Suprapubic skin (tissue), 4 donors: ENCODE measurements at regions not wholly inside any gene's neighbourhood (a gene's known extent, or its start where the extent isn't known, plus 50 kb on each side); places are given as distances from the start of the nearest gene placed in this dataset.

Experiments
- DNase-seq, 2 donors: peaks; one replicate each; pipeline ENCODE4 v3.0.0-alpha.2; 2019; ENCODE audit warnings: low spot score in 2 of 2
- H3K27ac ChIP-seq: fragments of 200-600 bp; sonication (generic); one replicate; pipeline ENCODE4 v1.5.1; 2019
- H3K27me3 ChIP-seq: fragments of 200-600 bp; sonication (generic); one replicate; pipeline ENCODE4 v1.5.1; 2019
- H3K36me3 ChIP-seq: fragments of 200-600 bp; sonication (generic); one replicate; pipeline ENCODE4 v1.5.1; 2019
- H3K4me1 ChIP-seq: fragments of 200-600 bp; sonication (generic); one replicate; pipeline ENCODE4 v1.5.1; 2019
- H3K4me3 ChIP-seq: fragments of 200-600 bp; sonication (generic); one replicate; pipeline ENCODE4 v1.5.1; 2019; ENCODE audit warnings: mild to moderate bottlenecking
- H3K9me3 ChIP-seq: fragments of 200-600 bp; sonication (generic); one replicate; pipeline ENCODE4 v1.5.1; 2019
- CTCF ChIP-seq, 2 donors: fragments of 200-600 bp in 1 of 2; fragments of 450-650 bp in 1 of 2; sonication (generic) in 1 of 2; IDR thresholded peaks; one replicate each; pipeline ENCODE4 v1.5.1; 2016 to 2019; ENCODE audit warnings: antibody characterized with exemption in 2 of 2, mild to moderate bottlenecking in 1 of 2, moderate library complexity in 1 of 2
- EP300 ChIP-seq: sonication (generic); formaldehyde crosslinking; IDR thresholded peaks from one replicate; pipeline ENCODE4 v1.6.1; 2017; ENCODE audit warnings: antibody characterized with exemption
- POLR2A ChIP-seq, 2 donors: fragments of 450-650 bp; IDR thresholded peaks; one replicate each; pipeline ENCODE4 v1.6.1; 2017; ENCODE audit warnings: antibody characterized with exemption in 2 of 2, mild to moderate bottlenecking in 2 of 2, moderate library complexity in 2 of 2
- POLR2AphosphoS5 ChIP-seq, 3 donors: sonication (generic); formaldehyde crosslinking; IDR thresholded peaks; one replicate each; pipeline ENCODE4 v1.6.1; 2017; ENCODE audit warnings: antibody characterized with exemption in 3 of 3
- WGBS: methylation state at CpG from one replicate; pipeline ENCODE4 v1.1.5; 2018; 5-methylcytosine and 5-hydroxymethylcytosine counted together

- DNase-seq, result no peak
- H3K9me3 ChIP-seq, result no peaks in the 10 kb centered on the region
- H3K4me3 ChIP-seq, result no peak overlapping the region
- WGBS, result 92% methylated on average over 5 of the region's 5 CpGs
- H3K4me1 ChIP-seq, result no peaks in the 10 kb centered on the region
- TF ChIP-seq CTCF (IDR thresholded peaks at IDR 0.05) (no peak), POLR2A (IDR thresholded peaks at IDR 0.05) (no peak), EP300 (no peak), POLR2AphosphoS5 (IDR thresholded peaks at IDR 0.05) (no peak)
- no peak overlapping the region for H3K27ac ChIP-seq
- no peaks in the 10 kb centered on the region for H3K36me3 ChIP-seq
- no peaks in the 10 kb centered on the region for H3K27me3 ChIP-seq
These were observed 123.6 kb upstream of the TENM4 start for GRCh38 chr11:79564288-79564925.

- no peaks in the 10 kb centered on the region for H3K4me1 ChIP-seq
- no peak for DNase-seq
- no peaks in the 10 kb centered on the region for H3K9me3 ChIP-seq
- H3K36me3 ChIP-seq, result no peaks in the 10 kb centered on the region
- no peak overlapping the region for H3K4me3 ChIP-seq
- H3K27me3 ChIP-seq, result no peaks in the 10 kb centered on the region
- TF ChIP-seq POLR2AphosphoS5 (IDR thresholded peaks at IDR 0.05) (no peak), CTCF (IDR thresholded peaks at IDR 0.05) (no peak)
- H3K27ac ChIP-seq, result no peak overlapping the region
These were observed 120.7 kb upstream of the TENM4 start for GRCh38 chr11:79561496-79561895.

- H3K4me1 ChIP-seq, result no peaks in the 10 kb centered on the region
- no peak for DNase-seq
- H3K4me3 ChIP-seq, result no peak overlapping the region
- H3K36me3 ChIP-seq, result no peaks in the 10 kb centered on the region
- TF ChIP-seq CTCF (IDR thresholded peaks at IDR 0.05), result no peak
- no peak for TF ChIP-seq EP300
- H3K9me3 ChIP-seq, result no peaks in the 10 kb centered on the region
- no peak overlapping the region for H3K27ac ChIP-seq
- H3K27me3 ChIP-seq, result no peaks in the 10 kb centered on the region
These were observed 110.0 kb upstream of the TENM4 start for GRCh38 chr11:79550809-79551208.

- Histone ChIP-seq H3K9me3 (no peaks in the 10 kb centered on the region), H3K4me1 (no peaks in the 10 kb centered on the region), H3K4me3 (no peak overlapping the region), H3K36me3 (no peaks in the 10 kb centered on the region), H3K27ac (no peak overlapping the region), H3K27me3 (no peaks in the 10 kb centered on the region)
- no peak for DNase-seq
- TF ChIP-seq POLR2A (IDR thresholded peaks at IDR 0.05) (no peak), CTCF (IDR thresholded peaks at IDR 0.05) (no peak), EP300 (no peak), POLR2AphosphoS5 (IDR thresholded peaks at IDR 0.05) (no peak)
These were observed 106.4 kb upstream of the TENM4 start for GRCh38 chr11:79547256-79547655.

GRCh38 chr11:79546351-79546750 is 105.5 kb upstream of the TENM4 start:
- no peak for DNase-seq
- TF ChIP-seq POLR2AphosphoS5 (IDR thresholded peaks at IDR 0.05) (no peak), CTCF (IDR thresholded peaks at IDR 0.05) (no peak), EP300 (no peak), POLR2A (IDR thresholded peaks at IDR 0.05) (no peak)
- Histone ChIP-seq H3K4me1 (no peaks in the 10 kb centered on the region), H3K9me3 (no peaks in the 10 kb centered on the region), H3K27me3 (no peaks in the 10 kb centered on the region), H3K4me3 (no peak overlapping the region), H3K36me3 (no peaks in the 10 kb centered on the region), H3K27ac (no peak overlapping the region)
- WGBS, result 40% methylated on average over 8 of the region's 8 CpGs
